ENCODE measurements at regions not wholly inside any gene's neighbourhood (a gene's known extent, or its start where the extent isn't known, plus 50 kb on each side); places are given as distances from the start of the nearest gene placed in this dataset.
A peak's percentile ranks its signal among the peaks of the same experiment; 100 is the strongest.

DNA sequence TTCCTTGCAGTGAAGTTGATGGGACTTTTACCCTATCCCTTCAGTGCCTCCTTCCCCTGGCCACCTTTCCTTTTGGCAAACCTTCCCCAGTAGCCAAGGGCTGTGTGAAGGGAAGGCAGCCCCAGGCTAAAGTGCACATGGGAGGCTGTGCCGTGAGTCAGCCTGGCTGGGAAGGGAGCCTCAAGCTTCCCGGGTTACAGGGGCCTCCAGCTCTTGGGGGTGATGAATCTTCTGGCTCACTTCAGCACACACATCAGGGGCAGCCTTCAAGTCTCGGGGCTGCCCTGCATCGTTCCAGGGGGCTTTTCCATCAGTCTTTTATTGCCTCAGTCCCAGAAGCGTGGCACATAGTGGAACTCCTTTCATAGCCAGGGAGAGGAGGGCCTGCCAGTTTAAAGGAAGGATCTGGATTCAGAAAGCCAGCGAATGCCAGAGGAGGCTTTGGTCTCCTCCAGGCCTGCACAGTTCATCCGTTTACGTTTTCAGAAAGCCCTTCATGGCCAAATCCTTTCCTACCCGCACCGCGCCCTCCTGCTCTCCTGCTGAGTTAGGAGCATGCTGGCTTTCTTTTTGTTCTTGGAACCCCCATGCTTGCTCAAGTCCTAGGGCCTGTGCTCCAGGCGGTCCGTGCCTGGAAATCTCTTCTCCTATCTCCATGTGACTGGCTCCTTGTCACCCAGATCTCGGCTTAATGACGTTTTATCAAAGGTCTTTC is 134.8 kb upstream of the KLF4 start:
- TF ChIP-seq, protein P1, sequence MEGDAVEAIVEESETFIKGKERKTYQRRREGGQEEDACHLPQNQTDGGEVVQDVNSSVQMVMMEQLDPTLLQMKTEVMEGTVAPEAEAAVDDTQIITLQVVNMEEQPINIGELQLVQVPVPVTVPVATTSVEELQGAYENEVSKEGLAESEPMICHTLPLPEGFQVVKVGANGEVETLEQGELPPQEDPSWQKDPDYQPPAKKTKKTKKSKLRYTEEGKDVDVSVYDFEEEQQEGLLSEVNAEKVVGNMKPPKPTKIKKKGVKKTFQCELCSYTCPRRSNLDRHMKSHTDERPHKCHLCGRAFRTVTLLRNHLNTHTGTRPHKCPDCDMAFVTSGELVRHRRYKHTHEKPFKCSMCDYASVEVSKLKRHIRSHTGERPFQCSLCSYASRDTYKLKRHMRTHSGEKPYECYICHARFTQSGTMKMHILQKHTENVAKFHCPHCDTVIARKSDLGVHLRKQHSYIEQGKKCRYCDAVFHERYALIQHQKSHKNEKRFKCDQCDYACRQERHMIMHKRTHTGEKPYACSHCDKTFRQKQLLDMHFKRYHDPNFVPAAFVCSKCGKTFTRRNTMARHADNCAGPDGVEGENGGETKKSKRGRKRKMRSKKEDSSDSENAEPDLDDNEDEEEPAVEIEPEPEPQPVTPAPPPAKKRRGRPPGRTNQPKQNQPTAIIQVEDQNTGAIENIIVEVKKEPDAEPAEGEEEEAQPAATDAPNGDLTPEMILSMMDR (IDR thresholded peaks at IDR 0.05), result no peak
- no peaks in the 10 kb centered on the region for H3K36me3 ChIP-seq
- no peak overlapping the region for H3K4me3 ChIP-seq
- intact Hi-C loops (cut with DNase I), result no loop called here
- no peaks in the 10 kb centered on the region for H3K4me1 ChIP-seq
- H3K27ac ChIP-seq, result no peak overlapping the region
- no peaks in the 10 kb centered on the region for H3K27me3 ChIP-seq (ENCODE audit: low read depth)
- DNase-seq (no peak), ATAC-seq (no peak)
- H3K9me3 ChIP-seq, result no peaks in the 10 kb centered on the region

DNA sequence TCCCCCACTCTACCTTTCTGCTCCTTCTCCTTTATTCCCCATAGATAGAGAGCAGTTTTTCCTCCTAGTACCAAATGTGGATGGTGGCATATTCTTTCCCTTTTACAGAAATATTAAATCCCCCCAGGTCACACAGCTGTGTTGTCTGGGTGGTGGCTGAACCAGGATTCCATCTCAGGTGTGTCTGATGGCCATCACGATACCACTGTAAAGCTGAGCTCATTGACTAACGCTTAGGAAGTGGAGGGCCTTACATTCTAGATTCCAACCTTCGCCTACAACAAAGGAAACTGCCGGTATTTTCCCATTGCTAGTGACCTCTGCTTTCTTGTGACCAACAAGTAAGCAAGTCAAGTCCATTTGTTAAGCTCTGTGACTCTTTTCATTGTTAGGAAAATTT is 131.9 kb upstream of the KLF4 start:
- H3K27ac ChIP-seq, result no peak overlapping the region

DNA sequence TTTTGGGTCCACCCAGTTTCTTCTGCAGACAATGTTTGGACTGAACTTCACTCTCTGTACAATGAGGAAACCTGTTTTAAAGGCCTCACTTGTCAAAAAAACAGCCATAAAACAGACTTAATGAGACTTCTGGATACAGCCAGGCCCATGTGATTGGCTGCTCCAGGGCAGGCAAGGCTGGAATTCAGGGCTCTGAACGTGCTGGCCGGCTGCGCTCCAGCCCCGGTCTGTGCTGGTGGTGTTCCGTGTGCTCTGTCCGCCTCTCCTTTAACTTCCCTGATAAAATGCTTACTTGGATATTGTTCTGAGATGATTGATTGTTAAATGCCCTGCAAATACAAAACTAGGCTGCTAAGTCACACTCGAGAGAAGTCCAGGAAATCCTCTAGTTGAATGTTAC is 131.2 kb upstream of the KLF4 start:
- H3K4me3 ChIP-seq, result no peak overlapping the region
- TF ChIP-seq, protein P1 (IDR thresholded peaks at IDR 0.05), result no peak
- ATAC-seq (peak in 1 of 2 donors; percentile 42), DNase-seq (no peak)
- H3K4me1 ChIP-seq, result no peaks in the 10 kb centered on the region
- H3K27me3 ChIP-seq (ENCODE audit: low read depth), result no peaks in the 10 kb centered on the region
- H3K36me3 ChIP-seq, result no peaks in the 10 kb centered on the region
- intact Hi-C loops (cut with DNase I), result no loop called here
- H3K27ac ChIP-seq, result no peak overlapping the region
- no peaks in the 10 kb centered on the region for H3K9me3 ChIP-seq

More for the DNA sequence above, 131.9 kb upstream of the KLF4 start:
- Histone ChIP-seq H3K4me1 (no peaks in the 10 kb centered on the region), H3K36me3 (no peaks in the 10 kb centered on the region), H3K27me3 (ENCODE audit: low read depth) (no peaks in the 10 kb centered on the region), H3K4me3 (no peak overlapping the region), H3K9me3 (no peaks in the 10 kb centered on the region)
- DNase-seq (no peak), ATAC-seq (no peak)
- intact Hi-C loops (cut with DNase I), result no loop called here
- TF ChIP-seq, protein P1 (IDR thresholded peaks at IDR 0.05), result no peak

DNA sequence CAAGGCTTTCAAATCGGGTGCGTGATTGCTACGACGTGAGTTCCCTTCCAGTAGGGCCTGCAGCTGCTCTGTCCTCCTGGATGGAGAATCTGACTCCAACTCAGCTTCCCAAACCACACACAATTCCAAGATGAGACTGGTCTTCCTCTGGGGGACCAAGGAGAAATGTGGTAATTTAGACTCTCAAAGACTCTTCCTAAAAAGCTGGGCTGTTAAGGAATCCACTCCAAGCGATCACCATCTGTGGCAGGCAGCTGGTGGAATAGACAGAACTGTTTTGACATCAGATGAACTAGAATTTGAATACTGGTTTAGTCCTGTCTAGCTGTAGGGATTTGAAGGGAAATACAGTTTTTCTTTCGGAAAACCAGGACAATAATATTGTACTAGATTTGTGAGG is 130.7 kb upstream of the KLF4 start:
- Histone ChIP-seq H3K4me1 (no peaks in the 10 kb centered on the region), H3K36me3 (no peaks in the 10 kb centered on the region), H3K4me3 (no peak overlapping the region), H3K27me3 (ENCODE audit: low read depth) (no peaks in the 10 kb centered on the region), H3K27ac (no peak overlapping the region), H3K9me3 (no peaks in the 10 kb centered on the region)
- TF ChIP-seq, protein P1 (IDR thresholded peaks at IDR 0.05), result no peak
- no peak for DNase-seq
- no peak for ATAC-seq
- intact Hi-C loops (cut with DNase I), result no loop called here

DNA sequence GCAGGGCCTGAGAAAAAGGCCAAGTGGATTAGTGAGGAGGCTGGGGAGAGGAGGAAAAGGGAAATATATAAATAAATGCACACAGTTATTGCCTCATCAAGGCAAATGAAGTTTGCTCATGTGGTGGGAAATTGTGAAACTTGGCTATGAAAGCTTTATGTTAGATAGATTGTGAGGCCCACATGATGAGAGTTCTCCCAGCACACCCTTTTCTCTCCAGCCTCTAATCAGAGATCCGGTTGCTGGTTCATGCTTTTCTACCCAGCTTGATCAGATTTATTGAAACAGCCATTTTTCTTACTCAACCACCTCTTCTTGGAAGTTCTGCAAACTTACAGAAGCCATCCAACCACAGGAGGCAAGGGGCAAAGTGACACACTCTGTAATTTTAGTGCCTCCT is 125.8 kb upstream of the KLF4 start:
- Histone ChIP-seq H3K4me1 (peaks cover 3% of the 10 kb centered on the region), H3K36me3 (no peaks in the 10 kb centered on the region), H3K4me3 (no peak overlapping the region), H3K9me3 (no peaks in the 10 kb centered on the region), H3K27me3 (ENCODE audit: low read depth) (no peaks in the 10 kb centered on the region), H3K27ac (no peak overlapping the region)
- peak in 1 of 2 donors; percentile 28 for ATAC-seq
- intact Hi-C loops (cut with DNase I), result no loop called here
- TF ChIP-seq, protein P1 (IDR thresholded peaks at IDR 0.05), result no peak
- DNase-seq, result no peak

Measured in lower lobe of right lung (tissue), 2 donors.